ENCODE measurements at regions not wholly inside any gene's neighbourhood (a gene's known extent, or its start where the extent isn't known, plus 50 kb on each side); places are given as distances from the start of the nearest gene placed in this dataset.

DNA sequence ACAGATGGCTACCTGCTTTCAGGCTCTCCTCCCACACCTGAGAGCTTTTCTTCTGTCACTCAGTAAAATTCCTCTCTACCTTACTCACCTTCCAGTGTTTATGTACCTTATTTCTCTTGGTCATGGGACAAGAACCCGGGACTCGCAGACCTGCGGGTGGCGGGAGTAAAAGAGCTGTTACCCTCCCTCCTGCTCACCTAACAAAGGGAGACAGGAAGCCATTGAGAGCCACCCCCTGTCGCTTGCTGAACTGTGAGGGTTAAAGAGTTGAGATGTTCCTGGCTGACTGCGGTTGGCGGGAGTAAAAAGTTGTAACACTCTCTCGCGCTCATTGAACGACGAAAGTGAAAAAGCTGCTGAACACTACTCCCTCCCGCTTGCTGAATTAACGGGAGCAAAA lies 1935.1 kb upstream of the FLRT2 start:
- peaks cover 3% of the 10 kb centered on the region for H3K27me3 Mint-ChIP-seq (ENCODE audit: low read depth)
- no peak overlapping the region for H3K27ac Mint-ChIP-seq
- TF ChIP-seq, protein P1, sequence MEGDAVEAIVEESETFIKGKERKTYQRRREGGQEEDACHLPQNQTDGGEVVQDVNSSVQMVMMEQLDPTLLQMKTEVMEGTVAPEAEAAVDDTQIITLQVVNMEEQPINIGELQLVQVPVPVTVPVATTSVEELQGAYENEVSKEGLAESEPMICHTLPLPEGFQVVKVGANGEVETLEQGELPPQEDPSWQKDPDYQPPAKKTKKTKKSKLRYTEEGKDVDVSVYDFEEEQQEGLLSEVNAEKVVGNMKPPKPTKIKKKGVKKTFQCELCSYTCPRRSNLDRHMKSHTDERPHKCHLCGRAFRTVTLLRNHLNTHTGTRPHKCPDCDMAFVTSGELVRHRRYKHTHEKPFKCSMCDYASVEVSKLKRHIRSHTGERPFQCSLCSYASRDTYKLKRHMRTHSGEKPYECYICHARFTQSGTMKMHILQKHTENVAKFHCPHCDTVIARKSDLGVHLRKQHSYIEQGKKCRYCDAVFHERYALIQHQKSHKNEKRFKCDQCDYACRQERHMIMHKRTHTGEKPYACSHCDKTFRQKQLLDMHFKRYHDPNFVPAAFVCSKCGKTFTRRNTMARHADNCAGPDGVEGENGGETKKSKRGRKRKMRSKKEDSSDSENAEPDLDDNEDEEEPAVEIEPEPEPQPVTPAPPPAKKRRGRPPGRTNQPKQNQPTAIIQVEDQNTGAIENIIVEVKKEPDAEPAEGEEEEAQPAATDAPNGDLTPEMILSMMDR (IDR thresholded peaks at IDR 0.05; ENCODE audit: unreplicated experiment in 3 of 3): no peak
- H3K9me3 Mint-ChIP-seq: no peaks in the 10 kb centered on the region
- no peak overlapping the region for H3K4me3 Mint-ChIP-seq
- H3K4me1 Mint-ChIP-seq: no peaks in the 10 kb centered on the region
- H3K36me3 Mint-ChIP-seq (ENCODE audit: low read depth): no peaks in the 10 kb centered on the region

DNA sequence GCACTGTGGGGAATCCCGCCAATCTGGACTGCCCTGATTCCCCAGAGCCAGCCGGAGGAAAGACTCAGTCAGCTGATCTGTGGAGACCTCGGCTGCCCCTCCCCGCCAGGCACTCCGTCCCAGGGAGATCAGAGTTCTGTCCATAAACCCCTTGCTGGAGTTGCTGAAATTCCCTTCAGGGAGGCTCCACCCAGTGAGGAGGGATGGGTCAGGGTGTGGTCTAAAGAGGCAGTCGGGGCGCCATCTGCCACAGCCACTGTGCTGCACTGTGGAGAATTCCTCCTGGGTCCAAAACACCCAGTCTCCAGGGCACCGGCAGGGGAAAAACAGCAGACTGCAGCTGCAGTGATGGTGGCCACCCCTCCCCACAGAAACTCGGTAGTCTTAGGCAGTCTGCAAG lies 1922.3 kb upstream of the FLRT2 start:
- TF ChIP-seq, protein P1 (IDR thresholded peaks at IDR 0.05; ENCODE audit: unreplicated experiment in 3 of 3): no peak
- H3K27me3 Mint-ChIP-seq (ENCODE audit: low read depth): no peaks in the 10 kb centered on the region
- H3K27ac Mint-ChIP-seq: no peak overlapping the region
- peaks cover 31% of the 10 kb centered on the region for H3K9me3 Mint-ChIP-seq
- H3K4me1 Mint-ChIP-seq: peaks cover 14% of the 10 kb centered on the region
- H3K4me3 Mint-ChIP-seq: no peak overlapping the region
- no peaks in the 10 kb centered on the region for H3K36me3 Mint-ChIP-seq (ENCODE audit: low read depth)

DNA sequence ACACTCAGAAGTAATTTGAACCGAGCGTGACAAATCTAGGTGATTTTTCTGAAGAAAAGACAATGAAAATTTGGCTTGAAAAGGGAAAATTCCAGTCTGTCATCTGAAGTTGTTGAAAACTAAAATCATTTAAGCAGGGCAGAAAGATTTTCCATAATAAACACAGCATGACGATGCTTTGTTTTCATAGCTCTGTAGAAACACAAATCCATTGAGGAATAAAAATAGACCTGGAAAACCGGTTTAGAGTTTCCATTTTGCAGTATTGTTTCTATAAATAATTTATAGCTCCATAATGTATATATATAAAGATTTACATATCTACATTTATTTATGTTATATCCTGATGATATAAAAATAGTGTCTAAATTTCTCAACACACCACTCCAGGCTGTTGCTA lies 1918.5 kb upstream of the FLRT2 start:
- Mint-ChIP-seq H3K4me3 (no peak overlapping the region), H3K9me3 (peaks cover 4% of the 10 kb centered on the region), H3K27me3 (ENCODE audit: low read depth) (no peaks in the 10 kb centered on the region), H3K27ac (no peak overlapping the region), H3K4me1 (peaks cover 14% of the 10 kb centered on the region), H3K36me3 (ENCODE audit: low read depth) (no peaks in the 10 kb centered on the region)
- TF ChIP-seq, protein P1 (IDR thresholded peaks at IDR 0.05; ENCODE audit: unreplicated experiment in 3 of 3): no peak

DNA sequence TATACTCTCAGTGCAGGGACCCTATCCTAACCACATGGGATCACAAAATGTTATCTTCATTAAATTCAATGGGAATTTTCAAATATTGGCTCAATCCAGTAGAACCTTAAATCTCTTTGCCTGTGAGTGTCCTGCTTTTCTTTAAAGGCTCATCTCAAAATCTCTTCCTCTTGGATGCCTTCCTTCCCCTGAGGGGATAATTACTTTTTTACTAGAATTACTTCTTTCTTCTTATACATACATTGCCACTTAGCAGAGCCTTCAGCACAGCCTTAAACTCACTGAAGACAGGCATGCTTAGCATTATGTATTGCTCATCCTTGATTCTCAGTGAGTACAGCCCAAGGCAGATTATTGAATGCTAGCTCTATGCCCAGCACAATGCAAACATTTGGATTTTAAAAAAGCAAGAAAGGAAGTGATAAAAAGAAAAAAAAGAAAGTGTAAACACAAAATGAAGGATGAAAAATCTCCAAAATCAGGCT lies 1918.0 kb upstream of the FLRT2 start:
- Mint-ChIP-seq H3K27ac (no peak overlapping the region), H3K4me3 (no peak overlapping the region), H3K27me3 (ENCODE audit: low read depth) (no peaks in the 10 kb centered on the region), H3K9me3 (no peaks in the 10 kb centered on the region), H3K4me1 (peaks cover 14% of the 10 kb centered on the region), H3K36me3 (ENCODE audit: low read depth) (no peaks in the 10 kb centered on the region)
- TF ChIP-seq, protein P1 (IDR thresholded peaks at IDR 0.05; ENCODE audit: unreplicated experiment in 3 of 3): no peak

DNA sequence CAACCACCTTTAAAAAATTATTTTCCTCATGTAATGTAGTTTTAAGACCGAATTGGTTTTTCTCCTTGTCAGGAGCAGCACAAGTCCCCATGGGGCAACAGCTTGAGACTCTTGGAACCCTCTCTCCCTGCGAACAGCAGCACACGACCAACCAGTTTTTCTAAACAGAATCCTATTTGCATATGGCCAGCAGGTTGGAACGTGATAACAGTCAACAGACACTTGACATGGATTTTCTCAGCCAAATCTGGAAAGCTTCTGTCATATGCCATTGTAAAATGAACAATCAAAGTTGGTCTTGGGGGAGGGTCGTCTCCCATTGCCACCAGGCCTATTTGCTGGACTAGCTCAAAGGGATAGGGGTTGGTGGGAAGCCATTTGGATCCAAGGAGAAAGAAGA lies 1915.0 kb upstream of the FLRT2 start:
- Mint-ChIP-seq H3K4me3 (no peak overlapping the region), H3K27me3 (ENCODE audit: low read depth) (no peaks in the 10 kb centered on the region), H3K4me1 (peaks cover 12% of the 10 kb centered on the region), H3K9me3 (no peaks in the 10 kb centered on the region), H3K36me3 (ENCODE audit: low read depth) (no peaks in the 10 kb centered on the region), H3K27ac (no peak overlapping the region)
- TF ChIP-seq, protein P1 (IDR thresholded peaks at IDR 0.05; ENCODE audit: unreplicated experiment in 3 of 3): no peak

DNA sequence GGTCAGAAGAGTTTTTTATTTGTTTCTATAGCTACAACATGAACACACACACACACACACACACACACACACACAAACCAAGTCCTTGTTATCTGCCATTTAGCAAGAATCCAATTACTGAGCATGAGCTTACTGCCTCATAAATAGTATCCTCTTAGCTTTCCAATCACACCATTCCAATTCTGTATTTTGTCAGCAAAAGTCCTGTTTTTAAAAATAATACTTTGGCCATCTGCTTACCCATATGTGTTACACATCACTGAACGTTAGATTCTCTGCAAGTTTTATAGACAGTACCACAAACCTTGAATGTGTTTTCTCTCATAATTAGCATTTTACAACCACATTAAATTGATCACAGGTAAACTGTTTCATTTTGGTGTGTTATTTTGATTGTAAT lies 1905.4 kb upstream of the FLRT2 start:
- H3K27me3 Mint-ChIP-seq (ENCODE audit: low read depth): no peaks in the 10 kb centered on the region
- H3K9me3 Mint-ChIP-seq: peaks cover 9% of the 10 kb centered on the region
- H3K36me3 Mint-ChIP-seq (ENCODE audit: low read depth): peaks cover 7% of the 10 kb centered on the region
- peaks cover 12% of the 10 kb centered on the region for H3K4me1 Mint-ChIP-seq
- peak overlapping the region; percentile 29 to 84 (median 74) for H3K27ac Mint-ChIP-seq
- TF ChIP-seq, protein P1 (IDR thresholded peaks at IDR 0.05; ENCODE audit: unreplicated experiment in 3 of 3): no peak
- H3K4me3 Mint-ChIP-seq: no peak overlapping the region
